VCaP (cell line): ENCODE measurements at regions not wholly inside any gene's neighbourhood (a gene's known extent, or its start where the extent isn't known, plus 50 kb on each side); places are given as distances from the start of the nearest gene placed in this dataset.
"Not testable (repeated sequence)": the region's sequence is repeated elsewhere in the genome, so short reads cannot be mapped to it uniquely, and the experiment has no call there.

Experiments used
- H3K27ac ChIP-seq: fragments of 450-650 bp; 2 replicates; pipeline ENCODE4 v1.5.1; 2017
- CTCF ChIP-seq: fragments of 450-650 bp; conservative IDR thresholded peaks from 2 replicates; pipeline ENCODE4 v1.5.1; 2017; ENCODE audit warnings: mild to moderate bottlenecking, moderate library complexity

GRCh38 chr11:121358760-121359159 lies 66.2 kb downstream of the SC5D start:
- TF ChIP-seq CTCF: no peak
- H3K27ac ChIP-seq: no peak overlapping the region

GRCh38 chr11:121359591-121359990 lies 67.0 kb downstream of the SC5D start:
- no peak for TF ChIP-seq CTCF
- H3K27ac ChIP-seq: no peak overlapping the region

- not testable (repeated sequence) for H3K27ac ChIP-seq
Measured at GRCh38 chr11:121362955-121363354, 70.4 kb downstream of the SC5D start.

- H3K27ac ChIP-seq: no peak overlapping the region
- TF ChIP-seq CTCF: no peak
Measured at GRCh38 chr11:121365304-121365703, 72.7 kb downstream of the SC5D start.

GRCh38 chr11:121366038-121366437 lies 73.5 kb downstream of the SC5D start:
- no peak for TF ChIP-seq CTCF
- H3K27ac ChIP-seq: no peak overlapping the region

GRCh38 chr11:121367001-121367843 lies 74.7 kb downstream of the SC5D start:
- no peak overlapping the region for H3K27ac ChIP-seq
- no peak for TF ChIP-seq CTCF

GRCh38 chr11:121367844-121368225 lies 75.3 kb downstream of the SC5D start:
- no peak overlapping the region for H3K27ac ChIP-seq
- no peak for TF ChIP-seq CTCF
